ENCODE measurements at regions not wholly inside any gene's neighbourhood (a gene's known extent, or its start where the extent isn't known, plus 50 kb on each side); places are given as distances from the start of the nearest gene placed in this dataset.

DNA sequence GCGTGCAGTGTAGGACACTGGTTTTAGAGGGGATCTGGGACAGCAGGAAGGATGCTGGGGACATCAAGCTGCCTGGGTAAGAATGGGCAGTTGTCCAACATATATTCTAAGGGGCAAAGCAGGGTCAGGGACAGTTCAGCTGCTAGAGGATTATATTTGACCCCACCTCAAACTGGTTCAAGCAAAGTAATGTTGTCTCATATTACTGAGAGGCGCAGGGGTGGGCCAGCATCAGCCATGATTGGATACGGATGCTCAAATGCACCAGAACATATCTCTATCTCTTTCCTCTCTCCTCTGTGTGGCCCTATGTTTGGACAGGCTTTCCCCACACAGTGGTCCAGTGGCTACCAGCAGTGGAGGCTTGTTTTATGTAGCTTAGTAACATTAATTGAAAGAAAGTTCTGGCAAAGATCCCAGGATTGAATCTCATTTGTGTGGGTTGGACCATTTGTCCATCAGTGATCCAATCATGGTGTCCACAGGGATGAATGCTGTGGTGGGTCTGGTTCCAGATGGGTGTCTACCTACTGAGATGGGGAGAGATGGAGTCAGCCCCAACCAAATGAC, 49.8 kb upstream of the RGMA start:
- no peak for DNase-seq
